ENCODE measurements at regions not wholly inside any gene's neighbourhood (a gene's known extent, or its start where the extent isn't known, plus 50 kb on each side); places are given as distances from the start of the nearest gene placed in this dataset.

GRCh38 chr3:164521139-164521538 lies 557.2 kb downstream of the SI start:
- no peak for TF ChIP-seq CTCF (IDR thresholded peaks at IDR 0.05; ENCODE audit: insufficient read depth, missing control alignments)
- FAIRE-seq (no peak), DNase-seq (ENCODE audit: insufficient read length, low spot score) (no peak)

GRCh38 chr3:164515256-164515655 lies 563.0 kb downstream of the SI start:
- FAIRE-seq (no peak), DNase-seq (ENCODE audit: insufficient read length, low spot score) (no peak)
- no peak for TF ChIP-seq CTCF (IDR thresholded peaks at IDR 0.05; ENCODE audit: insufficient read depth, missing control alignments)

DNA sequence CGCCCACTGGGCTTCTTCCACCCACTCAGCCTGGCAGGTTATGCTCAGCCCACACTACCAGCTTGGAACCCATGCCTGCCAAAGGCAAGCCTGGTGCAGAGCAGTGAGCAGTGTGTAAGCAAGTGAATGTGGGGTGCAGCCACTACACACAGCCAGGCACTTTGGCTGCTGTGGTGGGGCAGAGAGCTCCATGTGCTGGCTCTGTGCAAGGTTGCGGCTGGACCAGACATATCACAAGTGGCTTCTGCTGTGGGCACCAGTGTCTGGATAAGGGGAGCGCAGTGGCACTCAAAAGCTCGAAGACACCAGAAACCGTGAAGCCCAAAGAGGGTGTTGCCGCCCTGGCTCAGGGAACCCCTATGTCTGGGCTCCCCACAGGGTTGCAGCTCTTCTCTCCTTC lies 563.7 kb downstream of the SI start:
- no peak for TF ChIP-seq CTCF (IDR thresholded peaks at IDR 0.05; ENCODE audit: insufficient read depth, missing control alignments)
- FAIRE-seq: no peak
- no peak for DNase-seq (ENCODE audit: insufficient read length, low spot score)

DNA sequence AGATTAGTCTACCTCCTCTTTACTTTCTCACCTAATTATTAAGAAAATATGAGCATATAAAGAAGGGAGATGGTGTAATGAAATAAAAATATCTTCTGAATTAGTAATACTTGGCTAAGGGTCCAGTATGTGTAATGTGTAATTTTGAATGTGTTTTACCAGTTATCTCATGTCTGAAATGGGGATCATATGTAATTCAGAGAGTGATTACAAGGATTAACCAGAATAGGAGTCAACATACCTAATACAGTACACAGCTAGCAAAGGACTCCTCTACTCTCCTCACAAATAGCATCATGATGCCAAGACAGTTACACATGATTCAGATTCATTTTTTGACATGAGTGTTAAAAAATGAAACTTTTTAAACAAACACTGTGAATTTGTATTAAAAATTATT lies 570.4 kb downstream of the SI start:
- FAIRE-seq (peak; percentile 69), DNase-seq (ENCODE audit: insufficient read length, low spot score) (no peak)
- no peak for TF ChIP-seq CTCF (IDR thresholded peaks at IDR 0.05; ENCODE audit: insufficient read depth, missing control alignments)

GRCh38 chr3:164498917-164499316 lies 579.4 kb downstream of the SI start:
- DNase-seq (ENCODE audit: insufficient read length, low spot score): no peak
- no peak for TF ChIP-seq CTCF (IDR thresholded peaks at IDR 0.05; ENCODE audit: insufficient read depth, missing control alignments)
- FAIRE-seq: no peak

DNA sequence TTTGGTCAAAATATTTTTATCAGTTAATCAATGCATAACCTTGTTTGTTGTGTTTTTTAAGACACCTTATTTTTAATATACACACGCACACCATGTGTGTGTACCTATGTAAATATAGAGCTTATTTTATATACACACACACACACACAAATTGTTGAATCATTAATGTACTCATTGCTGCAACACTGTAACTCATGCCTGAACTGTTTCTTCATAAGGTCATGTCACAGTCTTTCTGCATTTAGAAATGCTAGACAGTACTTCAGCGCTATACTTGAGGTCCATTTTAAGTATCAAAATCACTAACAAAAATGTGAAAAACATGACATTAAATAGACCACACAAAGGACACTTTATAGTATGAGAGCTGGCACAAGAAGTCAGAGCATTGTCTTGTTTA lies 589.4 kb downstream of the SI start:
- no peak for DNase-seq (ENCODE audit: insufficient read length, low spot score)
- no peak for TF ChIP-seq CTCF (IDR thresholded peaks at IDR 0.05; ENCODE audit: insufficient read depth, missing control alignments)
- FAIRE-seq: peak; percentile 64

DNA sequence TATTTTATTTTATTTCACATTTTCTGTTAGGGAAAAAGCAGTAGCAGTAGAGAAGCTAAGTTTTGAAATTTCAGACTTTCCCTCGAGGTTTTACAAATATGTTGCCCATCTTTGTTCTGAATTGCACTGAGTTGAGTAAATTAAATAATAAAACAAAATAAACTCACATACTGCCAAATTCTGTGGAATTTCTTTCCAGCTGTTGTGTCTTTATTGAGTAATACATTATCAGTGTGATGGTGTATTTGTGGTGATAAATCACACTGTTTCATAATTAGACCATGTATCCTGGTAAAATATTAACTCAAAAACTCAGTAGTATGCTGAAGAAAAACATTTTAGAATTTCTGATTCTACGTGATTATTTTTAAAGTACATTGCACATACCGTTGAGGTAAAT lies 592.1 kb downstream of the SI start:
- no peak for TF ChIP-seq CTCF (IDR thresholded peaks at IDR 0.05; ENCODE audit: insufficient read depth, missing control alignments)
- no peak for DNase-seq (ENCODE audit: insufficient read length, low spot score)
- no peak for FAIRE-seq
